H1 (cell line): ENCODE measurements at regions not wholly inside any gene's neighbourhood (a gene's known extent, or its start where the extent isn't known, plus 50 kb on each side); places are given as distances from the start of the nearest gene placed in this dataset.

Source experiments
- CTCF ChIA-PET: fragments of 300-600 bp; sonication (Branson Sonifier 250); formaldehyde crosslinking; loops from one replicate; lab custom pipeline; 2021; ENCODE audit not compliant: partially characterized antibody; lab: Charles Lee
- POLR2A ChIA-PET: fragments of 300-600 bp; sonication (Branson Sonifier 250); formaldehyde crosslinking; loops from one replicate; lab custom pipeline; 2021; ENCODE audit warnings: inconsistent platforms; ENCODE audit not compliant: partially characterized antibody; lab: Charles Lee
- DNase-seq, 2 experiments: peaks; one replicate each; pipeline versions ENCODE4 v3.0.0 to v3.0.0-alpha.2; 2010 to 2022; ENCODE audit warnings: low spot score in 2 of 2, low read depth in 1 of 2, mixed read lengths in 1 of 2
- FAIRE-seq: peaks from 2 replicates; lab custom pipeline; 2011; peaks lifted over from hg19 to GRCh38; lab: Jason Lieb, UNC
- H2AFZ ChIP-seq: 2 replicates; pipeline ENCODE4 v1.8.1; 2012; ENCODE audit warnings: low read length, inconsistent platforms
- H2AK5ac ChIP-seq: 2 replicates; pipeline ENCODE4 v1.6.1; 2013; ENCODE audit warnings: low read depth, low read length
- H2BK120ac ChIP-seq: replicated peaks from 2 replicates; pipeline ENCODE3; 2013; ENCODE audit warnings: low read depth, low read length, inconsistent platforms
- H2BK12ac ChIP-seq: 2 replicates; pipeline ENCODE4 v1.6.1; 2013; ENCODE audit warnings: low read depth, low read length
- H2BK15ac ChIP-seq: 2 replicates; pipeline ENCODE4 v1.6.1; 2013; ENCODE audit warnings: low read length
- H2BK20ac ChIP-seq: 2 replicates; pipeline ENCODE4 v1.6.1; 2013; ENCODE audit warnings: low read length
- H2BK5ac ChIP-seq: 2 replicates; pipeline ENCODE4 v1.6.1; 2013; ENCODE audit warnings: low read depth, low read length
- H3K14ac ChIP-seq: 2 replicates; pipeline ENCODE4 v1.6.1; 2013; ENCODE audit warnings: inconsistent platforms; ENCODE audit not compliant: insufficient read length
- H3K18ac ChIP-seq: 2 replicates; pipeline ENCODE4 v1.6.1; 2013; ENCODE audit warnings: low read length; ENCODE audit errors: extremely low read depth
- H3K23ac ChIP-seq: 2 replicates; pipeline ENCODE4 v1.6.1; 2013; ENCODE audit warnings: inconsistent platforms; ENCODE audit not compliant: insufficient read length
- H3K23me2 ChIP-seq: 2 replicates; pipeline ENCODE4 v1.6.1; 2013; ENCODE audit warnings: low read depth, low read length
- H3K27ac ChIP-seq: 2 replicates; pipeline ENCODE4 v1.6.1; 2011; ENCODE audit warnings: low read depth, low read length, inconsistent platforms
- H3K27me3 ChIP-seq, 4 experiments: replicated peaks in 1 of 4; 1 replicate in 1 of 4; 2 replicates in 3 of 4; pipeline versions ENCODE4 v1.6.1 to v1.8.1; 2011 to 2013; ENCODE audit warnings: low read length in 3 of 4, mild to moderate bottlenecking in 3 of 4, inconsistent platforms in 2 of 4, mixed read lengths in 2 of 4, moderate library complexity in 1 of 4; ENCODE audit not compliant: control insufficient read depth in 3 of 4, insufficient read depth in 3 of 4; ENCODE audit errors: extremely low read depth in 1 of 4
- H3K36me3 ChIP-seq, 4 experiments: 2 replicates each; pipeline versions ENCODE4 v1.6.1 to v1.8.1; 2011 to 2013; ENCODE audit warnings: mild to moderate bottlenecking in 4 of 4, low read length in 3 of 4, moderate library complexity in 2 of 4, control low read depth in 1 of 4, inconsistent platforms in 1 of 4; ENCODE audit not compliant: insufficient read depth in 4 of 4, control insufficient read depth in 2 of 4
- H3K4ac ChIP-seq: replicated peaks from 2 replicates; pipeline ENCODE3; 2013; ENCODE audit warnings: low read length, low read depth, mixed read lengths, inconsistent platforms; ENCODE audit not compliant: insufficient read length
- H3K4me1 ChIP-seq, 4 experiments: replicated peaks in 1 of 4; 1 replicate in 1 of 4; 2 replicates in 3 of 4; pipeline versions ENCODE4 v1.6.1 to v1.8.1; 2011 to 2013; ENCODE audit warnings: low read length in 3 of 4, inconsistent platforms in 2 of 4, mixed read lengths in 1 of 4; ENCODE audit not compliant: insufficient read depth in 4 of 4, control insufficient read depth in 3 of 4
- H3K4me2 ChIP-seq, 2 experiments: 2 replicates each; pipeline versions ENCODE4 v1.6.1 to v1.8.1; 2011 to 2013; ENCODE audit warnings: low read depth in 2 of 2, low read length in 2 of 2, control low read depth in 1 of 2, inconsistent platforms in 1 of 2, mild to moderate bottlenecking in 1 of 2; ENCODE audit not compliant: insufficient read depth in 1 of 2
- H3K4me3 ChIP-seq, 4 experiments: fragments of 200-600, 300-600 bp in 1 of 4; sonication (generic), shearing (Covaris generic), sonication (Bioruptor Twin) in 1 of 4; 2 replicates each; pipeline versions ENCODE4 v1.5.1 to v1.8.1; 2011 to 2016; ENCODE audit warnings: low read length in 4 of 4, low read depth in 3 of 4, control low read depth in 2 of 4, inconsistent platforms in 2 of 4, mild to moderate bottlenecking in 2 of 4, mixed read lengths in 1 of 4, moderate library complexity in 1 of 4; ENCODE audit not compliant: insufficient read depth in 2 of 4; ENCODE audit errors: extremely low read depth in 1 of 4
- H3K56ac ChIP-seq: replicated peaks from 2 replicates; pipeline ENCODE3; 2013; ENCODE audit warnings: low read depth, mild to moderate bottlenecking, mixed read lengths, low read length, inconsistent platforms; ENCODE audit not compliant: insufficient read length
- H3K79me1 ChIP-seq: 2 replicates; pipeline ENCODE4 v1.6.1; 2013; ENCODE audit warnings: low read depth, low read length, control low read depth
- H3K79me2 ChIP-seq, 2 experiments: 2 replicates each; pipeline versions ENCODE4 v1.6.1 to v1.8.1; 2012 to 2013; ENCODE audit warnings: low read length in 2 of 2, mild to moderate bottlenecking in 2 of 2, inconsistent platforms in 1 of 2; ENCODE audit not compliant: insufficient read depth in 2 of 2, control insufficient read depth in 1 of 2
- H3K9ac ChIP-seq, 4 experiments: replicated peaks in 1 of 4; 1 replicate in 1 of 4; 2 replicates in 3 of 4; pipeline versions ENCODE4 v1.6.1 to v1.8.1; 2011 to 2013; ENCODE audit warnings: low read depth in 3 of 4, low read length in 3 of 4, control low read depth in 2 of 4, mild to moderate bottlenecking in 2 of 4, moderate library complexity in 2 of 4, inconsistent platforms in 1 of 4; ENCODE audit errors: extremely low read depth in 1 of 4
- H3K9me3 ChIP-seq, 2 experiments: 2 replicates each; pipeline versions ENCODE4 v1.6.1 to v1.8.1; 2012 to 2013; ENCODE audit warnings: mild to moderate bottlenecking in 2 of 2, moderate library complexity in 2 of 2, control low read depth in 1 of 2, inconsistent platforms in 1 of 2, low read depth in 1 of 2, low read length in 1 of 2, mixed read lengths in 1 of 2; ENCODE audit not compliant: insufficient read depth in 2 of 2
- H4K20me1 ChIP-seq, 2 experiments: replicated peaks in 1 of 2; 2 replicates each; pipeline versions ENCODE3 to v1.8.1; 2011 to 2013; ENCODE audit warnings: inconsistent platforms in 2 of 2, low read length in 2 of 2, mild to moderate bottlenecking in 1 of 2; ENCODE audit not compliant: insufficient read depth in 2 of 2, control insufficient read depth in 1 of 2
- H4K5ac ChIP-seq: 2 replicates; pipeline ENCODE4 v1.6.1; 2013; ENCODE audit warnings: low read length, low read depth, mixed read lengths, inconsistent platforms; ENCODE audit not compliant: insufficient read length
- H4K8ac ChIP-seq: 2 replicates; pipeline ENCODE4 v1.8.0; 2013; ENCODE audit warnings: mild to moderate bottlenecking, moderate library complexity, low read length, inconsistent platforms; ENCODE audit not compliant: insufficient read depth; ENCODE audit errors: extremely low read depth
- H4K91ac ChIP-seq: replicated peaks from 2 replicates; pipeline ENCODE3; 2013; ENCODE audit warnings: low read length, mixed read lengths, inconsistent platforms; ENCODE audit not compliant: insufficient read length
- BRCA1 ChIP-seq: IDR thresholded peaks from 2 replicates; pipeline ENCODE4 v1.6.1; 2012; ENCODE audit warnings: low read depth, low read length, improper control_type of control experiment
- CBX8 ChIP-seq: fragments of 300-800, 300-1000 bp; sonication (generic); IDR thresholded peaks from 2 replicates; pipeline ENCODE4 v1.7.1; 2016; ENCODE audit warnings: low read depth, low read length, borderline replicate concordance
- E2F6 ChIP-seq: IDR thresholded peaks from 2 replicates; pipeline ENCODE4 v1.6.1; 2012; ENCODE audit warnings: inconsistent platforms
- GABPA ChIP-seq: IDR thresholded peaks from 2 replicates; pipeline ENCODE4 v1.6.1; 2011; ENCODE audit warnings: mild to moderate bottlenecking, low read length, moderate library complexity, borderline replicate concordance; ENCODE audit not compliant: insufficient read depth
- HDAC2 ChIP-seq, 2 experiments: fragments of 300-600 bp in 1 of 2; sonication (generic) in 1 of 2; IDR thresholded peaks; 2 replicates each; pipeline ENCODE4 v1.6.1; 2011 to 2012; ENCODE audit warnings: low read depth in 2 of 2, low read length in 2 of 2, mild to moderate bottlenecking in 2 of 2, moderate library complexity in 2 of 2, borderline replicate concordance in 1 of 2, inconsistent platforms in 1 of 2
- JUN ChIP-seq: IDR thresholded peaks from 2 replicates; pipeline ENCODE4 v1.6.1; 2011; ENCODE audit warnings: low read depth, mild to moderate bottlenecking, improper control_type of control experiment, low read length
- KDM4A ChIP-seq: IDR thresholded peaks from one replicate; pipeline ENCODE4 v1.7.1; 2012; ENCODE audit warnings: low read depth, mild to moderate bottlenecking, moderate library complexity, low read length, inconsistent platforms; ENCODE audit not compliant: severe bottlenecking
- SIRT6 ChIP-seq: IDR thresholded peaks from one replicate; pipeline ENCODE4 v1.7.1; 2012; ENCODE audit warnings: low read length, inconsistent platforms
- SIX5 ChIP-seq: IDR thresholded peaks from 2 replicates; pipeline ENCODE4 v1.6.1; 2011; ENCODE audit warnings: mild to moderate bottlenecking, low read depth, low read length
- TAF7 ChIP-seq: optimal IDR thresholded peaks from 2 replicates; pipeline ENCODE3; 2011; ENCODE audit warnings: low read depth, mild to moderate bottlenecking, inconsistent platforms, low read length, moderate library complexity, borderline replicate concordance
- WGBS, 2 experiments: shearing (Covaris generic) in 1 of 2; methylation state at CpG; one replicate each; pipeline versions ENCODE4 v1.1.6 to v1.1.7; 2013 to 2015; ENCODE audit warnings: low lambda C conversion rate in 2 of 2, mixed read lengths in 2 of 2, inconsistent platforms in 1 of 2, low coverage in 1 of 2, missing lambda C conversion rate in 1 of 2; ENCODE audit not compliant: insufficient replicate concordance in 2 of 2, insufficient coverage in 1 of 2, insufficient read length in 1 of 2; ENCODE audit errors: extremely low coverage in 1 of 2, missing lambda C conversion rate in 1 of 2; 5-methylcytosine and 5-hydroxymethylcytosine counted together

- H3K4ac ChIP-seq: no peak overlapping the region
- peaks cover 3% of the 10 kb centered on the region for H3K23me2 ChIP-seq
- DNase-seq (no peak), FAIRE-seq (no peak)
- H3K56ac ChIP-seq: no peak overlapping the region
- no peaks in the 10 kb centered on the region; a peak in 1 of 7 replicates for H3K27me3 ChIP-seq
- H4K20me1 ChIP-seq: no peaks in the 10 kb centered on the region
- H3K9me3 ChIP-seq: no peaks in the 10 kb centered on the region
- H2BK120ac ChIP-seq: no peak overlapping the region
- no peak overlapping the region for H4K91ac ChIP-seq
- no peak overlapping the region for H2BK5ac ChIP-seq
- H4K5ac ChIP-seq: no peak overlapping the region
- H3K4me2 ChIP-seq: no peak overlapping the region
- H2BK15ac ChIP-seq: no peak overlapping the region
- H3K4me1 ChIP-seq: peaks cover 2 to 19% (median 8%) of the 10 kb centered on the region in 4 experiments; a peak in 5 of 7 replicates
- no peak overlapping the region for H3K9ac ChIP-seq
- no peak overlapping the region for H4K8ac ChIP-seq
- no peak overlapping the region for H3K27ac ChIP-seq
- H2AK5ac ChIP-seq: no peak overlapping the region
- H3K23ac ChIP-seq: no peak overlapping the region
- H3K18ac ChIP-seq: no peak overlapping the region
- no peak for TF ChIP-seq SIRT6
- TF ChIP-seq TAF7: no peak
- TF ChIP-seq E2F6: no peak
- TF ChIP-seq JUN: no peak
- TF ChIP-seq BRCA1: no peak
- TF ChIP-seq GABPA: no peak
- TF ChIP-seq HDAC2 (IDR thresholded peaks at IDR 0.05; ENCODE audit: borderline replicate concordance in 1 of 2, low read depth in 2 of 2, low read length in 2 of 2): no peak
- no peak for TF ChIP-seq SIX5
- TF ChIP-seq KDM4A: no peak
- no peak for TF ChIP-seq CBX8
- H2BK20ac ChIP-seq: no peak overlapping the region
- H3K4me3 ChIP-seq: no peak overlapping the region
- ChIA-PET CTCF (no interaction called here), POLR2A (no interaction called here)
- H3K79me1 ChIP-seq: no peaks in the 10 kb centered on the region
- no peaks in the 10 kb centered on the region for H3K79me2 ChIP-seq
- WGBS, 2 experiments: 92% methylated on average over 18 of the region's 18 CpGs; no CpG with 5 or more reads in 1 of the 2 experiments
- no peaks in the 10 kb centered on the region for H3K36me3 ChIP-seq
- no peak overlapping the region; the same call in 1 of the 2 replicates for H2AFZ ChIP-seq
- no peak overlapping the region for H2BK12ac ChIP-seq
- H3K14ac ChIP-seq: no peak overlapping the region
Measured at GRCh38 chr1:234660536-234661316, 50.7 kb upstream of the IRF2BP2 start.
